ENCODE measurements at regions not wholly inside any gene's neighbourhood (a gene's known extent, or its start where the extent isn't known, plus 50 kb on each side); places are given as distances from the start of the nearest gene placed in this dataset.

DNA sequence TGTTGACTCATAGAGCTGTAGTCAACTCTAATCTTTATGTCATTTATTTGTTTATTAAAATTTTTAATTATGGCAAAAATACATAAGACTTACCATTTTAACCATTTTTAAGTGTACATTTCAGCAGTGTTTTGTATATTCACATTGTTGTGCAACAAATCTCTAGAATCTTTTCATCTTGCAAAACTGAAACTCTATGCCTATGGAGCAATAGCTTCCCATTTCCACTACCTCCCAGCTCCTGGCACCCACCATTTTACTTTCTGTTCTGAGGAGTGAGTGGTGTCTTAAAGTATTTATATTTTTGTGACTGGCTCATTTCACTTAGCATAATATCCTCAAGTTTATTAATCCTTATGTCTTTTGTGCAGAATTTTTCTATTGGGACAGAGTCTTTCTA is 181.0 kb downstream of the GPAT3 start:
- DNase-seq (ENCODE audit: low spot score) = no peak

DNA sequence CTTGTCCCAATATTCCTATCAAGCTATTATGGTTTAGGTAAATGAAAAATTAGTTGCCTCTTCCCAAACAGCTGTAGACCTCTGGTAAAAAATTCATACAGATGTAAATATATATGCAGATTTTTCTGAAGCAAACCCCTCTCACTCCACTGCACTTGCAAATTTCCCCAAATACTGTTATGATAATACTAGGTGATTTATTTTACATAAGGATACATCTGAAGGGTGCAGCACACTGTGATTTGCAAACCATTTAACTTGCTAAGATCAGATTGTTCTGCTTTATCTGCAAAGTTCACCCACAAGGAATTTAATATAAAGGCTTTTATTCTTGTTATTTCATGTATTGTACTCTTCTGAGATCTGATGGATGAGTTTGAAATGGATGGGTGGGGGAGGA is 177.0 kb downstream of the GPAT3 start:
- no peak for DNase-seq (ENCODE audit: low spot score)

DNA sequence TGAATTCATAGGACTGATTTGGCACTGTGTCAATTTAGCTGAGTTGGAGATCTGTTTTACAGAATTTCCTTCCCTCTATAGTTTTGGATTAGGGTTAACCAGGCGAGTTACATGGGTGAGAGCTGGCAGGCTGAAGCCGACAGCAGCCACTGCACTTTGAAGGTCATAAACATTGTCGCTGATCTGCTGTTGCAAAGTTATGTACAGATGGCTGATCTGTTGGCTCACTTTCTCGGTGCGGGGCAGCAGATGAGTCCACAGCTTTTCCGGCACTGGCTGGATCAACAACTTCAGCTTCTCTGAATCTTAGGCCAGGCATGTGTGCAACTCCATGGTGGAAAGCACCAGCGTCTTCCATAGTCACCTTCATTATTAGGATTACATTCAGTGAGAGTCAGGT is 173.7 kb downstream of the GPAT3 start:
- no peak for DNase-seq (ENCODE audit: low spot score)

DNA sequence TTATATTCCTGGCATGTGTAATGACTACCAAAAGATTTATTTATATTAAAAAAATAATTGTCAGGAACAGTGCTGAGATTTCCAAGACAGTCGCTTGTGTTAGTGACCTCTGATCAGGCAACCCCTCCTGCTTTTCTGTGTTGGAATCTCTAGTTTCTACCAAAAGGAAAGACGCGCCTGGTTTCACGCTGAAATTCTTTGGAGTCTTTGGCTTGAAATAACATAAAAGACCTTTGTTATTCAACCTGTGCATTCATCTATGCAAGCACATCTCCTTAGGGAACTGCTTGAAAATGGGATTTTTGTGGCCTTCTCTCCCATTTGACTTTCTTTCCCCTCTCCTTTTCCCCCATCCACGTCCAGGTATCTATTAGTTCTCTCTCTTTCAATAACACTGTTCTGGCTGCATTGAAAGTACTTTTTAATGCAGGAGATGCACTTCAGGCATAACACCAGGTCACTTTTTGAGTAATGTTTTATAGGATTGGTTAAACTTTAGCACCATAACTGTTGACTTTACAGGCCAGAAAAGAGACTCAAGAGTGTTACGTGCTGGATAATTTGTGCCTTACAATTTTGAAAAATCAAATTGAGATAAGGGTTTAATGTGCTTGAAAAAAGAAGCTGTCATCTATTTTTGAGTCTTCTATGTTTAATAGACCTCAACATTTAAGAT is 172.7 kb downstream of the GPAT3 start:
- no peak for DNase-seq (ENCODE audit: low spot score)

DNA sequence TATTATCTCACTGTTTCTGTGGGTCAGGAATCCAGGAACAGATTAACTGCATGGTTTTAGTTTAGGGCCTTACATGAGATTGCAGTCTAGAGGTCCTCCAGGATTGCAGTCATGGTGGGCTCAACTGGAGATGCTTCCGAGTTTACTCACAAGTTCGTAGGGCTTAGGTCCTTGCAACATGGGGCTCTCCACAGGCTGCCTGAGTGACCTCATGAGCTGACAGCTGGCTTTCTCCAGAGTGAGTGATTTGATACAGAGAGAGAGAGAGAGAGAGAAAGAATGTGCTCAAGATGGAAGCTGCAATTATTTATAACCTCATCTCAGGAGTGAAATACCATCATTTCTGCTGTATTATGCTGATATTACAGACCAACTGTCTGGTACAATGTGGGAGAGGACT is 168.9 kb downstream of the GPAT3 start:
- no peak for DNase-seq (ENCODE audit: low spot score)

DNA sequence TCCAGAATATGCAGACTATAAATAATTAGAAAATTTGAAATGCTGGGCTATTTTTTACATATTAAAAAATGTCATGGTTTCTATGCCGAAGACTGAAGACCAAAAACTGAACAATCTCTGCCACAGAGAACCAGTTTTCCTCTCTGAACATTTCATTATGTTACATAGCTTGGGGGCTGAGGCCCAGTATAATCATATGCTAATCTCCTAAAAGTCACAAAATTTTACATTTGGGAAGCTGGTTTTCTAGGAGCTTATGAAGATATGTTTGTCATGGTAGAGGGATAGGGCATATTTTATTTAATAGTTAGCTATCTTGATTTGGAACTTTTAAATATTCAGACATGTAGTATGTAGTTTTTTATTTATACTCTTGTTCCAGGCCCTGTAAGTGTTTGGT is 167.8 kb downstream of the GPAT3 start:
- no peak for DNase-seq (ENCODE audit: low spot score)

DNA sequence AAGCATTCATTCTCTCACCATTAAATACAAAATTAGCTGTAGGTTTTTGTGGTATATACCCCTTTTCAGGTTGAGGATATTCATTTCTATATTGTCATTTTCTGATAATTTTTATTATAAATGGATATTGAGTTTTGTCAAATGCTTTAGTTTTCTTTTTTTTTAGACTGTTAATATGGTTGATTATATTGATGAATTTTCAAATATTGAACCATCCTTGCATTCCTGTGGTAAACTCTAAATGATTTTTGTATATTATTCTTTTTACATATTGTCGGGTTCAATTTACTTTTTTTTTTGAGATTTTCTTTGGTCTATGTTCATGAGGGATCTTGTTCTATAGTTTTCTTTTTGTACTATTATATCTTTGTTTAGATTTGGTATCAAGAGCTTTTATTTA is 165.1 kb downstream of the GPAT3 start:
- no peak for DNase-seq (ENCODE audit: low spot score)

DNA sequence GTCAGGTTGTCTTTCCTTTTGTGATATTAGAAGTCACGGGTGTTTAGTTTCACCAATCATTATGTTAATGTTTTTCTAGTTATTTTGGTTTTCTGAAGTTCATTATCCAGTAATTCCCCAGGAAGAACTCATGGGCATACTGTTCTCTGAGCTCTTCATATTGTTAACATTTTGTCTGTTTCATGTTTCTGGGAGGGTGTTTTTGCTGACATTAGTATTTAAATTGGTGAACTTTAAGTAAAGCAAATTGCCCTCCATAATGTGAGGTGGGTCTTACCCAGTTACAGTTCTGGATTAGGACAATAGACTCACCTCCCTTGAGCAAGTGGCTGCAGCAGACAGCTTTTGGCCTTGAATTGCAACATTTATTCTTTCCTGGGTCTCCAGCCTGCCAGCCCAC is 163.4 kb downstream of the GPAT3 start:
- DNase-seq (ENCODE audit: low spot score) = no peak

DNA sequence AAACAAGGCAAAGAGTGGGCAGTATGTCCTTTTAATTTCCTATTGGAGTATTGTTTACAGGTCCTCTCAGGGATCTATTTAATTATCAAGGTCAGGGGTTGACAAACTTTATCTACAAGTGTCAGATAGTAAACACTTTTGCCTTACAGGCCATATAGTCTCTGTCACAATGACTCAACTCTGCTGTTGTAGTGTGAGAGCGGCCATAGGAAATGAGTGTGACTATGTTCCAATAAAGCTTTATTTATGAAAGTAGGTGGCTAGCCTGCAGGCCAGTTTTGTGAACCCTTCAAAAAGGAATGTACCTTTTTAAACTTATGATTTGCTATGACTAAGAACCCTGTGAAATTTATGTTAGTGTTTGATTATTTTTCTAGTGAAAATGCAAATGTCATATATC is 156.1 kb downstream of the GPAT3 start:
- DNase-seq (ENCODE audit: low spot score) = no peak

DNA sequence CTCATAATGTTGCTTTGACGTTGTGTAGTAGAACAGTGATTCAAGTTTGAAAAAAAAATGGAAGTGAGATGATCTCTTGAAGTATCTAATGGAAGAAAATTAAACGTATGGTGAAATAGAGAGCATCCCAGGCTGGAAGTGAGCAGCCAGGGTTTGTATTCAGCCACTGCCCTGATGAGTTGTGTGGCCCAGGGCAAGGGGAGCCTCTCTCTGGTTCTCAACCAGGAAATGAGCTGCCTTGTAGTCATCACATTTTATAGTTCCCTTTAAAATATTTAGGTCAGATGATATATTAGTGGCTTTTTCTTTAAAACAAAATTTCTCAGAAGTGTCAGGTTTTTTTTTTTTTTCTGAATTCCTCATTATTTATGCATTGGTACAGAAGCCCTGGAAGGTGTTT is 150.3 kb downstream of the GPAT3 start:
- no peak for DNase-seq (ENCODE audit: low spot score)

DNA sequence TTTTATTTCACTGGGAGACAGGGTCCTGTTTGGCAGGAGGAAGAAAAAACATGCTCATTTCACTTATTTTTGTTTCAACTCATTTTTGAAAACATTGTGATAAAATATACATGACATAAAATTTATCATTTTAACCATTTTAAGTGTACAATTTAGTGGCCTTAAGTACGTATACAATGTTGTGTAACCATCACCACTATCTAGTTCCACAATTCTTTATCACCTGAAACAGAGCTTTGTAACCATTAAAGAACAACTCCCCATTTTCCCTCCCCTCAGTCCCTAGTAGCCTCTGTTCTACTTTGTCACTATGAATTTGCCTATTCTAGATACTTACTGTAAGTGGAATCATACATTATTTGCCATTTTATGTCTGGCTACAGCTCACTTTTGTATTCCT is 143.8 kb downstream of the GPAT3 start:
- no peak for DNase-seq (ENCODE audit: low spot score)

DNA sequence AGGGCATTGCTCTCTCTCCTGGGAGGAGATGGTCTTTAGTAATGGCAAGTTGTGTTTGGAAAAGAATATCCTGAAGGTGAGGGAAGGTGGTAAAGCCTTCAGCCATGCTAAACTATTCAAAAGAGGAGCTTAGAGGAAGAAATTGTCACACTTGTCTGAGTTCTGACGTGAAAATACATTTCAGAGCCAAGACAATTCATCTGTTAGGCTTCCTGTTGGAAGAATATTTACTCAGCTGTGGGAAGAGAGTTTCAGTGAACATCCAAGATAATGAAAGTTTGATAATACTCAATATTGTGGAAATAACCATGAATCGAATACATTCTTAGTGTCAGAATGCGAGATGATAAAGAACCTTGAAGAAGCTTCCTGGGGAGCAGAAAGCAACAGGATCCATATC is 143.3 kb downstream of the GPAT3 start:
- DNase-seq (ENCODE audit: low spot score) = no peak

DNA sequence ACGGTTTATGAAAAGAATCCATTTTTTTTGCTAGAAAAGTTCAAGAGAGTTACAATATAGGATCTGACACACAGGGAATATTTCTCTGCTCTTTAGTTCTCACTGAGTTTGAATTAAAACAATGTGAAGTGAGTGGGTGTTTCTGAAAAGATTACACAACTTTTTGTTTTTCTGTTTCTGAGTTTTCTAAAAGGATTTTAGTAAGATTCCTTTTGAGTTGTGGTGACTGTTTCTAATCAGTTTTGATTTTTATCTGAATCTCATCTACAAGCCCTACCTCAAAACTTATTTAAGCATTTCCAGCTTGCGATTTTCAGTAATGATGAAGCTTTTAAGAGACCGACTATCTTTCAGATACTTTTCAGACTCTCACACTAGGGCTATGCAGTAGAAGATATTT is 141.7 kb downstream of the GPAT3 start:
- no peak for DNase-seq (ENCODE audit: low spot score)

DNA sequence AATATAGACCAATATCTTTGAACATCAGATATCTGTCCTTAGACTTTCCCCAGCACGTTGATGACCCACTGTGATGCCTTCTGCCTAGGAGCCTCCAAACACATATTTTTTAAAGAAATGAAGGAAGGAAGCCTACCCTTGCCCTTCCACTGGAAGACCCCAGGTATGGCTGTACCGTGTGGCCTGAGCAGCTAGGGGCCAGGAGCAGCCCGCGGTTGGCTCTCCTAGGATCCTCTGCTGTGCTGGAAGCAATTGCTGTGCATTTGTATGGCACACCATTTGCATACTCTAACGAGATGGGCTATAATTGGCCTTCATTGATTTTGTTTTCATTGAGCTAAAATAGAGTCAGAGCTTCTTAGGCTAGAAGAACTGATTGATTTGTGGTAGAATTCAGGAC is 128.8 kb downstream of the GPAT3 start:
- no peak for DNase-seq (ENCODE audit: low spot score)

DNA sequence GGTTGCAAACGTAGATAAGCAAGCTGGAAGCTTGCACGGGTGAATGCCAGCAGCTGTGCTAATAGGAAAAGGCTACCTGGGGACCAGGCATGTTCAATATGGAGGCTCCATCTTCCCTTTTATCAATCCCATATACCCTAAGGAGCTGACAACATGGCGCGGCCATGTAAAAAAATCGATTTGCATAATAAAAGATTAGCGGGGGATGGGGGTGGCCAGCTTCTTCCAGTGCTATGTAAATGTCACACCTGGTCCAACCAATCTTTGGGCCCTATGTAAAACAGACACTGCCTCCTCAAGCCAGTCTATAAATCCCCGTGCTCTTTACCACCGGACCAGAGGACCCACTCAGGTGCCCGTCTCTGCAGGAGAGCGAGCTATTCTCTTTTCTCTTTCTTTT is 128.2 kb downstream of the GPAT3 start:
- DNase-seq (ENCODE audit: low spot score) = no peak

DNA sequence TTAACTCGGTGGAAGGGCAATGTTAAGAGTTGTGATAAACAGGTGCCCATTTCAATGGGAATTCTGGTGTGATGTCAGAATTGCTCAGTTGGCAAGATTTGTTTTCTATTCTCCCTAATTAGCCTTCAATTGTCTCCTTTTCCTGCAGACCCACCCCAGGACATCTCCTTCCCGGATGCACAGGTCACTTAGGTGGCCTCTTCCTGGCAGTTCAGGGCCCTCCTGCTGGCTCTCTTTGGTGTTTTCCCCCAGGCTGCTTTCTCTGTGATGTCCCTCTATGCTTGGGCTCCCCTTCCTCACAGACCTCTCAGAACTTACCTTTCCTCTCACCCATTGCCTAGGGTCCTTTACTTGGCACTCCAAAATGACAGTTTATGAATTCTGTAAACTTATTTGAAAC is 126.3 kb downstream of the GPAT3 start:
- DNase-seq (ENCODE audit: low spot score) = no peak

DNA sequence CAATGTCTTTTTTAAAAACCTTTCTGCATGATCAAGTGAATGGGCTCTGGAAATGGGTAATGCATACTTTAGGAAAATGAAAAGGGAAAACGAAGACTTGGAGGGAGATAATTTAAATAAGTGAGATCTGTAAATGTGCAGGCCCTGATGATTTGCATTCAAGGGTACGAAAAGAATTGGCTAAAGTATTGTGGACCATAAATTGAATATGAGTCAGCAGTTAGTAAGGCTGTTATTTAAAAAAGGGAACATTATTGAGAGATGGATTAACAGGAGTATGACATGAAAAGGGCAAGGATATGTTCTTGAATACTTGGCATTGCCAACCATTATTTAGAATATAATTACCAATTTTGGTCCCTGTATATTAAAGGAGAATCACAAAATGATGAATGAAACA is 125.5 kb downstream of the GPAT3 start:
- DNase-seq (ENCODE audit: low spot score) = no peak

DNA sequence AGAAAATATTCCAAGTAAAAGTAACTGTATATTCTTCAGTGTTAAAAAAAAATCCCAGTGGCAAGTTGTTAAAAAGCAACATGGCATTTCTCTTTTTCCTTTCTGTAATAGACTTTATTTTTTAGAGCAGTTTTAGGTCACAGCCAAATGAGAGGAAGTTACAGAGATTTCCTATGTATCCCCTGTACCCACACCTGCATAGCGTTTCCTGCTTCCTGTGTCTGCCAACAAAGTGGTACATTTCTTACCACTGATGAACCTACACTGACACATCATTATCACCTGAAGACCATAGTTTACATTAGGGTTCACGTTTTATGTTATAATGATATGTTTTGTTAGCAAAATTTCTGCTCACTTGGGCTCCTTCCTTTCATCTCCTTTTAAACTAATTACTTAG is 124.7 kb downstream of the GPAT3 start:
- no peak for DNase-seq (ENCODE audit: low spot score)

DNA sequence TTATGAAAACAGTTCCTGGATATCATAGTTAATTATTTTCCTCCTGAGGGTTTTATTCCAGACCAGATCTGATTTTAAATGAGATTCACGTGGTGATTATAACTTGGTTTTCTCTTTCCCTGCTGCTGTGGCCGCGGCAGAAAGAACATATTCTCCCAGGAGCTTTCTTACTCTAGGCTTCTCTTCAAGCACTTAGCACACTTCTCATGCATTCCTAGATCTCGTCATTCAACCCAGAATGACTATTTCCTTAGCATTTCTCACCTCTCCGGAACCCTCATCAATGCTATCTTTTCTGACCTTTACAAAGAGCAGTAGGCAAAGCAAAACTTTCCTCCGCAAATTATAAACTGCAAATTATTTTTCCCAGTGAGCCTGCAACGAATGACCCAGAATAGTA is 122.9 kb downstream of the GPAT3 start:
- DNase-seq (ENCODE audit: low spot score) = no peak

DNA sequence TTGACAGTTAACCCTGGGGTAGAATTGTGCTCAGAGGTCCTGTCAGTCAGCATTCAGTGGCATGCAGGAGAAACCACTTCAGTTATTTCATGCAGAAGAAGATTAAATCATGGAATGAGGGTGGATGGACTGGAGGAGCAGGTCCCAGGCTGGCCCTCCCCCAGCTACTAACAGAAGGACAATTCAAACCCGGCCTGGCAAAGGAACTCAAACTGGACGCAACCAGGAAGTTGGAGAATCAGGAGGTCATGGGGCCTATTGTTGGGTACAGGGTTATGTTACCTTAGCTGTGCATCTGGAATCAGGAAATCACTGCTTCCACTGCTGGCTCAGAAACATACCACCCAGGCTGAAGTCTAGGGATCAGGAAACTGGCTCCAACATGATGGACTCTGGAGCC is 121.4 kb downstream of the GPAT3 start:
- DNase-seq (ENCODE audit: low spot score) = no peak
